ENCODE measurements at regions not wholly inside any gene's neighbourhood (a gene's known extent, or its start where the extent isn't known, plus 50 kb on each side); places are given as distances from the start of the nearest gene placed in this dataset.

- DNase-seq = no peak
Observed at GRCh38 chr17:45689451-45689850, 94.7 kb upstream of the CRHR1 start.

DNA sequence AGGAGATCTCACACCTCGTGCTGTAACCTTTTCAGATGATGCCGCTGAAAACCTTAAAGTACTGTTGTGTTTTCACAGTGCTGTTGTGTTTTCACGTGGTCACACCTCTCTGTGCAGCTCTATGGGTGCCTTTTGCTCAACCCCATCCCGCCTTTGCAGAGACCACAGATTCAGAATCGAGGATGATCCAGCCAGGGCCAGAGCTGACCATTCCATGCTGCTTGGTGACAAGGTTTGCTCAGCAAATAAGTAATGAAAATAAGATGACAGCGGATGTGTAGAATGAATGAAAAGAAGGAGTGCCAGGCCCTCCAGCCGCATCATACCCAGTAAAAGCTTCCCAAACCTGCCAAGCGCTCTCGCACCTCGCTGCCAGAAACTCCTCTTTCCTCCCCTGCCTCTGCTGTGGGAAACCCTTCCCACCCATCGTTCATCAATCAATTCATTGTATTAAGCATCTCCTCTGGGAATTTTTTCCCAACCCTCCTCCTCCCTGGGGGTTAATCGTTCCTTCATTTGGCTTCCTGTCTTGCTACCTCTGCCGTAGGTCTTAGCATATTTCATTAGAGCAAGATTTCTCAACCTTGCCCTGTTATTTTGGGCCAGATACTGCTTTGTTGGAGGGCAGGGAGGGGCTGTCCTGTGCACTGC lies 93.4 kb upstream of the CRHR1 start:
- DNase-seq = no peak

GRCh38 chr17:45692661-45693060 lies 91.5 kb upstream of the CRHR1 start:
- no peak for DNase-seq

DNA sequence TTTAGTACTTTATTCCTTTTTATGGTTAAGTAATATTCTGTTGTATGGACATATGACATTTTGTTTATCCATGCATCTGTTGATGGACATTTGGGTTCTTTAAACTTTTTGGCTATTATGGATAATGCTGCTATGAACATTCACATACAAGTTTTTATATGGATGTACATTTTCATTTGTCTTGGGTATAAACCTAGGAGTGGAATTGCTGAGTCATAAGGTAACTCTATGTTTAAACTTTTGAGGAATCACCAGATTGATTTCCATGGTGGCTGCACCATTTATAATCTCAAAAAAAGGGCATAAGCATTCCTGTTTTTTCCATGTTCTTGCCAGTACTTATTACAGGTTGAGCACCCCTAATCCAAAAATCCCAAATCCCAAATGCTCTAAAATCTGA lies 90.3 kb upstream of the CRHR1 start:
- DNase-seq = no peak

DNA sequence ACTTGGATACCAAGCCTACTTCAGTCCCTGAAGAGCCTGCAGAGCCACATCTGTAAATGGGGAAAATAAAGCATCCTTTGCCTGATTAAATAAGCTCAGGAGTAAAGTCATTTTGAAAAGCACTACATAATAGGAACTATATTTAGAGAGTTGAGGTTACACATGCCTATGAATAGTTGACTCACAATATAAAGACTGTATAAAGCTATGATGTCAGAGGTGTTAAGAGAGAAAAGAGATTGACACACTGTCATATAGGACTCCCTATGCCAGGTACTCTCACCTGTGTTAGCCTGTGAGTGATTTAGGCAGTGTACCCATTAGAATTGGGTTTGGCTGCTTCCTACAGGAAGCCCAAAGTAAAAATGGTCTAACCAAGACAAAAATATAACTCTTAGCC lies 87.7 kb upstream of the CRHR1 start:
- DNase-seq = no peak

- no peak for DNase-seq
Observed at GRCh38 chr17:45697076-45697475, 87.0 kb upstream of the CRHR1 start.

DNA sequence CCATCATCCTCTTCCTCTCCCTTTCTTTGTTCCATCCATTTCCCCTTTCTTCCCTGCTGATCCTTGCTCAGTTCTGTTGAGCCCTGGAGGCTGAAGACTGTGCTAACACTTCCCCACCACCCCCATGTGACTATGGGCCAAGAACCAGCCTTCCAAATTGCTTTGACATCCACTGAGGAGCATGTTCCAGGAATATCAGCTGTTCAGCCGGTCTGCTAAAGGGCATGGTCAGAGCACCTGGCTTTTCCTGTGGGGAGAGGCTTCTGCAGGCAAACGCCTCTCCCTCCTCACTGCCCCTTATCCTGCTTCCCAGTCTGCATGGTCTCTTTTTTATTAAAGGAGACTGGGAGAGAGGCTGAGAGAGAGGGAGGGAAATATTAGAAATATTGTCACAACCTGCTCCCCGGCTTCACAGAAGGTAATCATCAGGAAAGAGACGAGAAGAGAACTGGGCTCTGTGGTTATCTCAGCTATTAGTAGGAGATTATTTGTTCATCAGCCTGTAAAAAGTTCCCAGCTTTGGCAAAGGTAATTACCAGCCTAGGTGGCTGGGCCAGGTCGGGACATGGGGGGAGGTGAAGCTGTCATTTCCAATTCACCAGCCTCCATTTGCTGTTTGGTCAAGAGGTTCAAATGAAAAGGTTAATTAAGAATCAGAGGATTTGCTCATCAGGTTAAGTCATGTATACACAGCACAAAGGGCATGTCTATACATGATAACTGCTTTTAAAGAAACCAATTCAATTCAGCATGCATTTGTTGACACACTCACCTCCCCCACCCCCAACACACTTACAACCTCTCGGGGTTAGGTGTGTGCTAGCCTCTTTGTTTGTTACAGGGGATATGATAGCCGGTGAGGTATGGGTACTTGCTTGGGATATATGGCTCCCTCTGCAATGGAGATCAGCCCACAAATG lies 83.7 kb upstream of the CRHR1 start:
- no peak for DNase-seq

GRCh38 chr17:45702666-45703266 lies 81.4 kb upstream of the CRHR1 start:
- DNase-seq = no peak

- DNase-seq = no peak
Observed at GRCh38 chr17:45703348-45703747, 80.8 kb upstream of the CRHR1 start.

- no peak for DNase-seq
Observed at GRCh38 chr17:45703806-45704205, 80.3 kb upstream of the CRHR1 start.

DNA sequence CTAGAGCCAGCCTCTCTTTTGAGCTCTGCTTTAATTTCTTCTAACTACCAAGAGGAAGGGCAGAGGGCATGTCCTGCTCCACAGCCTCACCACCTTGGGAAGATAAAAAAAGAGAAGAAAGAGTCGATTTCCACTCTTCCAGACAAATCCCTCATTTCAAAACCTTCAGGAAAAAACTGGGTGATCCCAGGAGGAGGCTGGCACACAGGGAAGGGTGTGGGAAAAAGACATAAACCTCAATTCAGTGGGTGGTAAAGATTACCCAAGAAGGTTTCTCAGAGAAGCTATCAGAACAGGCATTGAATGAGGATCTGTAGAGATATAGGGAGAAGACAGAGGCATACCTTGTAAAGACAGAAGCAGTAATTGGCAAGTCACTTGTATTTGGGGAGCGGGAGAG lies 79.9 kb upstream of the CRHR1 start:
- DNase-seq = no peak

DNA sequence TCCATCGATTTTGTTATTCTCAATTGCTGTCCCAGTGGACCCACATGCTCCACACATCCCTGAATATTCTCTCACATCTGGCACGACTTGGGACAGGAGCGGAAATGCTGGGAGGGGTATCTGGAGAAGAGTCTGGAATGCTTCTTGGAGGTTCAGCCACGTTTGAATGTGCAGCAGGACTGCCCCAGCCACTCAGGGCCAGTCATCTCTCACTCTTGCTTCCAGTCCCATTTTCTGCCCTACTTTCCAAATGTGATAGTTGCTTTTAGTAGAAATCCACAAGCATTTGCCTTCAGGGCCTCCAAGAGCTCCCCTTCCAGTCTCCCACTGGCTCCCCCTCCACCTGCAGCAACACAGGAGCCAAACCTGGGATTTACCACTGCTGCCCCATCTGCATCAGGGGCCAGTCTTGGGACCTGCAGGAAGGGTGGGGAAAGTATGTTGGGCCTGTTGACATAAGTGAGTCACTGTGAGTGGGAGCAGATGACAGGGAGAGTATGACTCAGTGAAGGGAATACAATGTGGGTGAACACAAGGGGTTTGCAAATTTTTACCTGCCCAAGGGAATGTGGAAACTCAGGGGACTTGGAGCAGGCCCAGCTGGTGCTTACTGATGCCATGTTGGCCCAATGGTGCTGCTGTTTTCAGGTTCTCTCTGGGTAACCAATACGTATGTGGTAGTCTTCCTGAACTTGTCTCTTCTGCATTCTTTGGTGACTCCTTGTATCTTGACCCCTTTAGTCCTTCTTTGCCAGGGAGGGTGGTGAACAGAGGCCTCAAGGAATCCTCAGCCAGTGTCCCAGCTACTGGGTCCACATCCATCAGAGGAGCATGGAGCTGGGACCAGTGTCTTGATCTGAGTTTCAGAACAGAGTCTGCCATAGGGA lies 78.8 kb upstream of the CRHR1 start:
- DNase-seq = no peak

DNA sequence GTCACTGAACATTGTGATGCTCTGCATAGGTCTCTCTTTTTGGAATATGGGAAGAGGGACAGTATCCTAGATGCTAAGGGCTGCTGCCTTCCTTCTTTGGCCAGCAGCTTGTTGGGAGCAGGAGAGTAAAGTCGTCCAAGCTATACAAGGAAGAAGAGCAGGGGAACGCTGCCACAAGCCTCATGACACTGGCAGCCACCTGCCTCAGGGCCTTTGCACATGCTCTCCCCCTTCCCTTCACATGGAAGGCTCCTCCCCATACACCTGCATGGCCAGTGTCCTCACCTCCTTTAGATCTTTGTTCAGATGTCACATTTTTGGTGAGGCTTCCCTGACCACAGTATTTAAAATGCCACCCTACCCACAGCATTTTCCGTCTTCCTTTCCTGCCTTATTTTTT lies 78.1 kb upstream of the CRHR1 start:
- DNase-seq = no peak

DNA sequence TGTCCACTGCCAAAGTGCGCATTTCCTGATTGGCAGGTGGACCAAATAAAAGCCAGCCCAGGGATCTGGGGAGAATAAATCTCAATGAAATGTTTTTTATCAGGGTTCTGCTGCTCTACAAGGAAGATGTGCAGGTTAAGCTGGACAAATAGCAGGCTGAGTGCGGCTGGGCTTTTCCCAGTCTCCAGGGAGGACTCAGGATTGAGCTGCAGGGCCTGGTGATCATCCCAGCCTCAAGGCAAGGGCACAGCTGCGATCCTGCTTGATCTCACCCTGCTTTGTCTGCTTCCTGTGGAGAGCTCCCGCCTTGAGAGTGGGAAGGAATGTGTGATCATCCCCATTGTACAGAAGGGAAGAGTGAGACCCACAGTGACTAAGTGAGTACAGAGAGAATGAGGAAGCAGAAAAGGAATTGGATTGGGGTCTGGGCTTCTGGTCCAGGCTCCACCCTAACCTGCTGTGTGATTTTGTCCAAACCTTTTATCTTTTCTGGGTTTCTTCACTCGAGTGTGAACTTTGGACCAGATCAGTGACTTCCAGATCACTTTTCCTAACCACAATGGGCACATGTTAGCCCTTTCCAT lies 75.3 kb upstream of the CRHR1 start:
- no peak for DNase-seq

- DNase-seq = no peak
Observed at GRCh38 chr17:45709728-45710288, 74.3 kb upstream of the CRHR1 start.

DNA sequence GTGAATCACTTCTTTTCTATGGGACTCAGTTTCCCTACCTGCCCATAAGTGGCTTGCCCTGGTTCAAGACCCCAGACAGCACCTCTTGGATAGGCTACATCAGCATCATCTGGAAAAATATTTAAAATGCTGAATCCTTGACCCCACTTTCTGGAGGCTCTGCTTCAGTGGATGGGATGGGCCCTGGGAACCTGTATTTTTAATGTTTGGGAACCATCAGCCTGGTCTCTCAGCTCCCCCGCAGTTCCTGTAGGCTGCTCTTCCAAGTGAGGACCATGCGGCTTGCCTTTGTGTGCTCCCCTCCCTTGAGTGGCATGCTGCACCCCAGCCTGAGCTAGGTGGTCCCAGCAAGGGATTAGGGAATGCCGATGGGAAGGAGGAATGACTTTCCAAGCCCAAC lies 68.3 kb upstream of the CRHR1 start:
- no peak for DNase-seq

DNA sequence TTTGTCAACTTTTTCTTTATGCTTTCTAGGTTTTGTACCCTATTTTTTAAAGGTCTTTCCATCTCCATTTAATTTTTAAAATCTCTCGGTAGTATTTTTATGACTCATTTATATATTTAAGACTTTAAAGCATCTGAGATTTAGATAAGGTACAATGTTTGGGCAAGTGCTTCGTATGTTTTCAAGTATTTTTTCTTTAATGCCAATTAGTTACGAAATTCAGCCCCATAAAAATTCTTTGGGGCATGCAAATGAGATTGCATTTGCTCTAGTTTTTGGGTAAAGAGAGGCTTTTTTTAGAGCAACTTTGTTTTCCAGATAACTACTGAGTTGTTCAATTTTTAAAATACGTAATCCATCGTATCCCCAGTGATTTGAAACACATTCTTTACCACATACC lies 65.3 kb upstream of the CRHR1 start:
- no peak for DNase-seq

DNA sequence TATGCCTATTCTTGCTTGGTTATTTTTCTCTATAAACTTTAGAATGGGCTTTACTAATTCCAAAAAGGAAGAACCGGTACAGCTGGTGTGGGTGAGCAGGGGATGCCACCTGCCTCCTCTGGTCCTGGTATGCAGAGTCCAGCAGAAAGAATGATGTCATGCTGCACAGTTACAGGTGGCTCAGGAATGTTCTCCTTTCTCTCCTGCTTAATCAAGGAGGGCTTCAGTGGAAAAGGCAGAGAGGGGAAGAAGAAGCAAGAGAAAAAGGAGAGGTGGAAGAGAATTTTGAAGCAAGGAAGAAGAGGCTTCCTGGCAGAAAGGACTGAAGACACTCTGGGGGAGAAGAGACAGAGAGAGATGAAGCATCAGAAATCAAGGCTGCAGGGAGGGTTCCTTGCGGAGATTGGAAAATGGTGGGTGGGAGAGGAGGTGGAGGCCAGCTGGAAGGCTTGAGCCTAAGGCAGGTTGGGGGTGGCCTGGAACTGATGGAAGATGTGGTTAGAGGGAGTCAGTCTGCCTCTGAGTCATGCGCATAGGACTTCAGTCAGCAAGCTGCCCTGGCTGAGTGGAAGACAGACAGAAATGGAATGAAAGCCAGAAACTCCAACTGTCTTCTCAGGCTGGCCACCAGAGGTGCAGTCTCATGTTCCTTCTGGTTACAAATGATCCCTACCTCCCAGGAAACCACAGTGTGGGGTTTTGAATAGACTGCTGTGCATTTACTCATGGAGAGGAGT lies 64.6 kb upstream of the CRHR1 start:
- no peak for DNase-seq

- DNase-seq = no peak
Observed at GRCh38 chr17:45720386-45720785, 63.7 kb upstream of the CRHR1 start.

- no peak for DNase-seq
Observed at GRCh38 chr17:45722161-45722560, 62.0 kb upstream of the CRHR1 start.

- DNase-seq = no peak
Observed at GRCh38 chr17:45729294-45729907, 54.7 kb upstream of the CRHR1 start.
